T-helper 22 cell (primary cell): ENCODE measurements at regions not wholly inside any gene's neighbourhood (a gene's known extent, or its start where the extent isn't known, plus 50 kb on each side); places are given as distances from the start of the nearest gene placed in this dataset.

Source experiments
- DNase-seq: peaks from one replicate; pipeline ENCODE4 v3.0.0-alpha.2; 2020; ENCODE audit warnings: low read depth

GRCh38 chr3:40996382-40996781 is 202.9 kb upstream of the CTNNB1 start:
- DNase-seq = no peak

GRCh38 chr3:40996827-40997710 is 202.2 kb upstream of the CTNNB1 start:
- no peak for DNase-seq

DNA sequence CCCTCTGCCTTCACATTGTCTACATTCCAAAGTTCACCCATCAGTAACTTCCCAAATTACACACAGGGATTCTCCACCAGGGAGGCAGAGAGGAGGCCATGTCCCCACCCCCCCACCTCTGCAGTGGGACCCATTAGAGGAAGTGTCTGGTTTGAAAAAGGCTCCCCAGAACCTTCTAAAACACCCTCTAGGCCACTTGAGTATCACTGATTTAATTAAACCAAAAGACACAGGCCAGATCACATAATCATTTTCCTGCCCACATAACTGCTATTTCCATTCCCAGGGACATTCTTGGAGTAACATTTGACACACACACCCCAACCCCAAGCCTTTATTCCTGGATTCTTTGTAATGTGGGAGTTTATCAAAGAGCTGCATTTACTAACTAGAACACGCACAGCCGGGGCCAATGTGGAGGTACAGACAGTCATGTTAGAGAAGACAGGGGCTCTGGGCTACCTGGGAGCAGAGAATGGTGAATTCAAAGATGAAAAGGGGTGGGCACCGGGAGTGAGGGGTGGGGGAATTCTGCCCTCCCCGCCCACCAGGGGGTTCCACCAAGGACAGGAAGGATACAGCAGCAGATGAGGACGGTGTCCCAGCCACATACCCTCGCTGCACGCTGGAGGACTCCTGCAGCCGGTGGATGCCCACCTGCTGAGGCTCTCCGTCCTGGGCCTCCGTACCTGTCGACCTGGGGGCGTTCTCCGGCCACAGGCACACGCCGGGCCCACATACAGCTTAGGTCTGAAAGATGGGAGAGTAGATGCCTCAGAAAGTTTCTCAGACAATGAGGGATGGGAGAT is 201.4 kb upstream of the CTNNB1 start:
- no peak for DNase-seq

DNA sequence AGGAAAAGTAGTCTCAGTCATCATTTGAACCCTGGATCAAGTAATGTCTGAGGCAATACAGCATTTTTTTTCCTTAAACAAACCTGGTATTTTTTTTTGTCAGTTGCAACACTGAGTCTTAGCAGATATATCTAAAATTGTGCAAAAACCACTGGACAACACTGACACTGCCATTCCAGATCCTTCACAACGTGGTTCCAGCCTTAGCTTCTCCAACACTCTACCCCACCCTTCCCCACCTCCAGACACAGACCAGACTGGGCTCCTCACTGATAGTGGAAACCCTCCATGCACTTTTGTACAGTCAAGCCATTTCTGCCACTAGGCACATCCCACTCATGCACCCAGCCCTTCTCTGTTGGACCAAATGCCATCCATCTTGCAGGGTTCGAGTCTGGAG is 199.6 kb upstream of the CTNNB1 start:
- DNase-seq = no peak

DNA sequence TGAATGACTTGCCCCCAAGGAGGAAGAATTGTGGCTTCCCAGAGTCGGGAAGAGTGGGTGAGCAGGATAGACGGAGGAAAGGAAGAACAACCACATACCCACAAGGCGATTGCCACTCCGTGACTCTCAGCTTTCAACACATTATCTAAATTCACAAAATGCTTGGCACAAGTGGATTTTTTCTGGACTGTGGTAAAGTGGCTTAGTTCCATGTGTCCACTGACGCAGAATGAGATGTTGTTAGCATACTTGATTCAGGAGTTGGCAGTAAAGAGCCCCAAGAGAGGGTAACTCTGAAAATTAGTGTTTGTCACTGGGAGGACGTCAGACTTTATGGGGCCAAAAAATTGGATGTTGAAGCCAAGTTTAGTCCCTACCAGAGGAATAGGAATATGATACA is 198.8 kb upstream of the CTNNB1 start:
- no peak for DNase-seq

DNA sequence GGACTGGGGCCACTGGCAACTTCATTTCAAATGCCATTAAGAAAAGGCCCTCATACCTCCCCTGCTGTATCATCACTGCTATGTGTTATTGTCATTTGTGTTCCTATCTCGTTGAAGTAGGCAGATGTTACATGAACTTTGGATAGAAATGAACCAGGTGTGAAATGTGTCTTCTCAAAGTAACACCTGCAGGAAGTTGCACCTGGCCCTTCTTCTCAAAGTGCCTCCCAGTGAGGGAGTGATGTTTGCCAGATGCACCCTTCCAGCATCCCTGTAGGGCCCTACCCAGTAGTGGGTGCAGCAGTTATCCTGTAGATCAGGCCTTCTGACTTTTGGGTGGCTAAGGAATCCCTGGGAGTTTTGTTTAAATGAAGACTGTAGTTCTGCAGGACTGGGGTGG is 197.7 kb upstream of the CTNNB1 start:
- DNase-seq = no peak

DNA sequence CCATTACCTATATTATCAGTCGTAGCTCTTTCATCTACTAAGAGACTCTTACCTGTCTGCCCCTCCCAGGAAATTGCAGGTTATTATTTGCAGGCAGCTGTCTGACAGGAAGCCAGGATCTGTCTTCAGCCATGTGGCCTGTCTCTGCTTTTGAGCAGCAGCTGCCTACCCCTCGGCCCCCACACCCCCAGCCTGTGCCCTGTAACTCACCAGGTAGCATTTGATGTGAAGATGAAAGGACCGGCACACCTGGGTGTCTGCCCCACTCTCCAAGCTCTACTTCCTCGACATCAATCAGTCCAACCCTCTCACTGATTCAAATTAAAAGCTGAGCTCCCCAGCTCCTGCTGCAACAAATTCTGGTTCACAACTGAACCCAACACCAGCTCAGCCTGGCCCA is 197.2 kb upstream of the CTNNB1 start:
- DNase-seq = no peak

GRCh38 chr3:41007399-41007798 is 191.9 kb upstream of the CTNNB1 start:
- DNase-seq = no peak

- no peak for DNase-seq
These were observed 187.5 kb upstream of the CTNNB1 start for GRCh38 chr3:41011854-41012253.

- DNase-seq = no peak
These were observed 180.4 kb upstream of the CTNNB1 start for GRCh38 chr3:41018855-41019254.

GRCh38 chr3:41024031-41024836 is 175.1 kb upstream of the CTNNB1 start:
- no peak for DNase-seq

GRCh38 chr3:41026394-41027177 is 172.7 kb upstream of the CTNNB1 start:
- no peak for DNase-seq

GRCh38 chr3:41029356-41029755 is 169.9 kb upstream of the CTNNB1 start:
- no peak for DNase-seq

DNA sequence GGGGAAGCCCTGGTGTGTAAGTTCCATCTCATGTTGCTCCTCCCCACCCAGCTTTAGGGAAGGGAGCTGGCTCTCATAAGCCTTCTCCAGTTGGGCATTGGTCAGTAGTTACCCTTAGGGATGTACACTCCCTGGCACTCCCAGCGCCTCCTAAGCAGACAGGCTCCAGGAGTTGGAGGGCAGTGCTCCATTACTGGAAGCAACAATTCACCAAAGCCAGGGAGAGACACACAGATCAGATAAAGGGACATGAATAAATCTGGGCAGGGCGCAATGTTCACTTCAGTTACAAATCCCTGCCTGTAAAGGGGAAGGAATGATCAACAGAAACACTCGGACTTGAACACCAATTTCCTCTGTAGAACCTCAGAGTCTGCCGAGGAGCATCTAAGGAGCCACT is 169.1 kb upstream of the CTNNB1 start:
- no peak for DNase-seq

- DNase-seq = no peak
These were observed 167.9 kb upstream of the CTNNB1 start for GRCh38 chr3:41031401-41031800.

- DNase-seq = no peak
These were observed 165.3 kb upstream of the CTNNB1 start for GRCh38 chr3:41033956-41034519.

GRCh38 chr3:41035456-41036022 is 163.8 kb upstream of the CTNNB1 start:
- no peak for DNase-seq

- DNase-seq = no peak
These were observed 161.5 kb upstream of the CTNNB1 start for GRCh38 chr3:41037651-41038334.

DNA sequence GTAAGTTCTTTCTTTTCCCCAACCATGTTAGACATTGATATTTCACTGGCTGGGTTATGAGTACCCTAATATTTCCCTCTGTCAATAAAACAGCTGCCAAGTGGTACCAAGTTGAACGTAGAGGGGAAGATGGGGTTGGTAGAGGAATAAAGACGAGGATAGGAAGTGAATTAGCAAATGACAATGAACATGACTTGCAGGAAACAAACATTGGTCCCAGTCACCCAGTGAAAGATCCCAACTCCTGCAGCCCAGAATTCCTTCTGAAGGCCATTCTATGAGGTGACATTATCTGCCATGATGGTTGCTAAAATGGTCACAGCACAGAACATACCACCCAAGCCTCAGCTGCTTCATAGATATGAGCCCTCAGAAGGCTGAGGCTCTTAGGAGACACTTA is 159.0 kb upstream of the CTNNB1 start:
- DNase-seq = no peak

GRCh38 chr3:41041462-41041861 is 157.8 kb upstream of the CTNNB1 start:
- DNase-seq = no peak
